DMS 273 (cell line): ENCODE measurements at regions not wholly inside any gene's neighbourhood (a gene's known extent, or its start where the extent isn't known, plus 50 kb on each side); places are given as distances from the start of the nearest gene placed in this dataset.

Experiments
- DNase-seq: peaks from one replicate; lab custom pipeline; 2025; ENCODE audit not compliant: unreplicated experiment; lab: John Stamatoyannopoulos, UW

DNA sequence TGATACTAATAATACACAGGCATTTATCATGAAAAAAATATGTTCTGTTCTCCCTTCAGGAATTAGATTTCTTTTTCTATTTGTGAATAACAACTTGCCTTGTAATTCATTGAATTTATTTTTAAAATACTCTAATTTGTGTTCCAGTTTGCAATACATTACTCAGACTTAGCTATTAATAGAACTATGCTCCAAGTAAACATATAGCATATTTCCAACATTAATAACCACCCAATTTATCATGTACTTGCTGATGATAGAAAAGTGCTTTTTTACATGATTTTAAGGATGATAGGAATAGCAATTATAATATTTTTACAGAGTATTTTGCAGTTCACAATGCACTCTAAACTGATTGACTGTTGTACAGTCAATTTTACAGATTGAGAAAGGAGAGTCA lies 338.8 kb upstream of the SEMA3D start:
- DNase-seq, result no peak

DNA sequence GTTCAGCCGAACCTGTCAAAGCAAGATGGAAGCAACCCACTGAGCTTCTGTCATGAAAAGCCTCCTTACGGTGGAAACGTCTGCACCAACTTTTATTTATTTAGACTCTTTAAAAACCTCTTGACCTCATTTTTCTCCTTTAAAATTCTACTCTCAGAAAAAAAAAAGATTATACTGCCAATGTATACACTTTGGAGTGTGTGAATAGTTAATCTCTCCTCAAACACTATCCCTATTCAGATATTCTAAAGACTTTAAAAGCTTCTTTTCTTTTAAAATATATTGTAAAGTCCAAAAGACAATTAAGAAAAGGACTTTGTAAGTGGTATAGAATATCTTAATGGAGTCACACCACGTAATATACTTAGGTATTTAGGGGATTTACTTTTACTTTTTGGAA lies 335.2 kb upstream of the SEMA3D start:
- DNase-seq, result no peak

DNA sequence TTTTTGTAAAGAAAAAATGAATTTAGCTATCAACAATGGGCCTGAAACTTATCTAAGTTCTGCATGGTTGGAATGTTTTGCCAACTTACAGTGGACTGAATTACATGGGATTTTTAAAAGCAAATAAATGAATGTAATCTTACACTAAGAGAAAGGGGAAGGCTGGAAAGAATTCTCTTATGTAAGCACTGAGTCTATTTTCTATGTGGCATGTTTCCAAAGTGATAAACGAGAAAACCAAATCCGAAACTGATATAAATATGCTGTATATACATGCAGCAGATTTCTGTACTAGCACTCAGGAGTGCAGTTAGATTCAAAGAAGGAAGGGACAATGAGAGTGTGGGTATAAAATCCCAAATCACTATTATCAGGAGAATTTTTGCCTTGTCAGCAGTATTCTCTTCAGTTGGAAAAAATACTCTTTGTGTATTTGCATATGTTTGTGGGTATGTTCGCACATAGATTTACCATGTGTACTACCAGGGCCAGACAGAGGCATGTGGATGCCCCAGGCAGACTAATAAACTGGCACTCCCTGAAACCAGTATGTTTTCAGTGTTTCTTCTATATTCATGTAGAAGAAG lies 334.3 kb upstream of the SEMA3D start:
- DNase-seq, result no peak

DNA sequence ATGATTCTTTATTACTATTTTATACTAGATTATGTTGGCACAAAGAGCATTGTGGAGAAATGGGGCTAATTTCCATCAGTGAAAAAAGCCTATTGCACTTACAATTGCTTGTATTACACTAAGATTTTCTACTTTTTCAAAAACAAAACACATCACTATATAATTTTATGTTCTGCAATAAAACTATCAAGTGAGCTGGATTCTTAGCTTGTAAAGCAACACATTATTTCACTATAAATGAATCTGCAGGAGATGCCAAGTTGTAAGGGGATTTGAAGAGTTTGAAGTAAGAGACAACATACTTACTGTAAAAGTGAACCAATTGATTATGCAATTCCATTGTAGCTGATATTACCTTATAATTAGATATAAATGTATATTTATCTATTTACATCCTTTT lies 333.3 kb upstream of the SEMA3D start:
- DNase-seq, result no peak

DNA sequence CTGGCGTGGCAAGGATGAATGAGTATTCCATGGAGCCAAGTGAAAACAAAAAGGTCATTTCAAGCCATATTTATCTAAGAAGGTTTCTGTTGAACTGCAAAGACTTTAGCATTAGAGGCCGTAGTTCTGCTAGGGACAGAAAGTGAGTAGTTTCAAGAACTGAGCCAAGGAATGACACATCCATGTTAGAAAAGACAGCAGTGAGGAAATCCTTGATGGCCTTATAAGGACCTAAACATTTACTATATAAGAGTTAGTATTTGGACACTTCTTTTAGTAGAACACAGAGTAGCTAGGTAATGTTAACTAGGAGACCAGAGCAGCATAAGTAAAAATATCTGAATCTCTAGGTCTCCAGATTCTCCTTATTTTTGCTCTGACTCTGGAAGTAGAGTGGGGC lies 329.8 kb upstream of the SEMA3D start:
- DNase-seq, result no peak

DNA sequence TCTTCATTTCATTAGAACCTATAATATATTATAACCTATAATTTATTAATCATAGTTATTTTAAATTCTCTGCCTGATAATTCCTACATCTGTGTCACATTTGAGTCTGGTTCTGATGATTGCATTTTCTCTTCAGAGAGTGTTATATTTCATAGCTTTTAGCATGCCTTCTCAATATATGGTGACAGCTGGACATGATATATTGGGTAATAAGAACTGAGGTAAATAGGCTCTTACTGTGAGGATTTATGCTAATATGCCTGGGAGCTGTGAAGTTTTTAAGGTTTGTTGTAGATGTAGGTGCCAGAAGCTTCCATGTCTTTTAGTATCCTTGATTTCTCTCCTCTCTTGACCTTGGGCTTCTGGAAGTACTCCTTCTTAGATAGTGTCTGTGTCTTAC lies 325.9 kb upstream of the SEMA3D start:
- DNase-seq, result no peak

DNA sequence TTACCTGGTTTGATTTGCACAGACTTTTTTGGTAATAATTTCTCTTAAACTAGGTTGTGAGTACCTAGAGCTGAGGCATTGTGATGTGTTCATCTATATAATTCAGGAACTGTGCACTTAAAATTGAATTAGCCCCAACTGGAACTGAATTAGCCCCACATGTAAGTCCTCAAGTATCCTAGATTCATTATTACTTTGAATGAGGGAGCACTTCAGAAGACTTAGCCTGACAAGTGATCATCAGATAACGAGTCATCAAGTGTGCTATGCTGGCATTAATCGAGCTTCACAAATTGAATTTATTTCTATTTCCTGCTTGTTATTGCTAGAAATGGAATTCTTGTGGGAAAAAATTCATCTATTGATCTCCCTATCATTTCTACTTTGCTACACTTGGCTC lies 323.4 kb upstream of the SEMA3D start:
- no peak for DNase-seq

DNA sequence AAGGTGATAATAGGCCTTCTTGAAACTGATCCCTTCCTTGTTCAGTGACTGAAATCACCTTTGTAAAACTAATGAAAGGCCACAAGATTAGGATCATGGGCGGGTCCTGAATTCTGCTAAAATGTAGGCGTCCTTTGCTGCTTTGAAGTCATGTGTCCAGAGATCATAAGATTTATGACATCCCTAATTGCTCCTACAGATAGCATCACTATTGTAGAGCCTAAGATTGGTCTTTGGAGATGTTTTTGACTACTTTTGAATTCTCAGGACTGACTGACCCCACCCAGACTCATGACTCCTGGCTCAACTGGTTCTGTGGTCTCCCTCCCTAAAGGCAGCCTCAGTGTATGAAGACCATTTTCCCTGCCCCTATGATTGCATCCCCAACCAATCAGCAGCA lies 322.6 kb upstream of the SEMA3D start:
- no peak for DNase-seq

DNA sequence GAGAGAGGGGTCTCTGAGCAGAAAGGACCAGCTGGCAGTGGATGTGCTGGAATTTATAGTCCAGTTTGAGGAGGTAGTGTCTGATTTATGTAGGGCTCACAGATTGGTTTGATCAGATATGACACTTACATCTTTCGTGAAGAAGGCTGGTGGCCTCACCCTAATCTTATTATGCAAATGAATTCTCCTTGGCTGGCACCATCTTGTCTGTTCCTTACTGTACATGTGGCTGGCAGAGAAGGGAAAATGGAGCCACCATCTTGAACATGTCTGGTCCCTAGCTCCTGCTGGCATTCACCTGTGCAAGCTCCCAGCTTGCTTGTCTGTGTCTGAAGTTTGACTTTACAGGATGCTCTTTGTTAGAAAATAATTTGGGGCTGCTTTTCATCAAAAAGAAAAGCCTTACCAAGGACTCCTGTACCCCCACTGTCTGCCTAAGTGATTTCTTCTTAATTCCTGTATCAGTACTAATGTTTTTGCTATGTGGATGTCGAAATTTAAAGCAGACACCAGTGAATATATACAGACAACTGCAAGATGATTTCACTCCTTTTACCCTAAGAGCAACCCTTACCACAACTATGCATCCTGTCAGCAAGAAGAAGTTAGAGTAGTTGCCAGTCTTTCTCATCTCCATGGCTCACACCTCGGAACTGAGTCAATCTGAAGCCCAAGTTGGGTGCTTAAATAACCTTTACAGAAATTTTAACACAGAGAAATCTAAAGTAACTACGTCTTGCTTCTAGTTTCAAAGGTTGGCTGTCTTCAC lies 322.0 kb upstream of the SEMA3D start:
- no peak for DNase-seq

DNA sequence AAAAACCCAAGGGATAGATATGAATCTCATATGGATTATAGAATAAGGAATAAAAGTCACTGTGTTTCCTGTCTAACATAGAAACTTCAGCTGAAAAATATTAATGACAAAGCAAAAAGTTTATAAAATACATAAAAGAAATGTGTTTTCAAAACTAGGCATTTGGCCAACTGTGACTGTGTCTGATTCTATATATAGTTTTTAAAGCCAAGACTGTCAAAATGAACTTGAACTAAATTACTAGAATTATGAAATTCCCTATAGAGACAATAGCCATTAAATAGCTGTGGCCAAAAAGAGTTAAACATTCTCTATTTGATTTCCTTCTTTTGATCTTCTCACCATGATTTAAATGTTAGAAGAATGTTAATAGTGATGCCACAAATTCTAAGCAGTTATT lies 311.2 kb upstream of the SEMA3D start:
- DNase-seq, result no peak

DNA sequence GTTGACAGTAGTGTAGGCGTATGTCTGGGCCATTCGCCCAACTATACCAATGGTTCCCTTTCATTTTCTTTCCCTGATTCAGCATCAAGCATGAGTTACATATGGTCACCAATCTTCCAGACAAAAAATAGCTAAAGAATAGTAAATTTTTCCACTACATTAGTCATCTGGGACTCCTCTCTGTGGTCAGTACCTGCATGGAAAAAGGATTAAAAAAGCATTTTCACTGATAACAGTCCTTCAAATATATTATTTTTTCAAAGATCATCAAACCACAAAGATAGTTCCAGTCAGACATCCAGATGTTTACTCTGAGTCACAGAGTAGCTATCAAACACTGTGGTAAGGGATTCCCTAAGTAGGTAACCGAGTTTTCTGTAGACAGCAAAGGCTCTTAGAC lies 302.6 kb upstream of the SEMA3D start:
- DNase-seq, result no peak

DNA sequence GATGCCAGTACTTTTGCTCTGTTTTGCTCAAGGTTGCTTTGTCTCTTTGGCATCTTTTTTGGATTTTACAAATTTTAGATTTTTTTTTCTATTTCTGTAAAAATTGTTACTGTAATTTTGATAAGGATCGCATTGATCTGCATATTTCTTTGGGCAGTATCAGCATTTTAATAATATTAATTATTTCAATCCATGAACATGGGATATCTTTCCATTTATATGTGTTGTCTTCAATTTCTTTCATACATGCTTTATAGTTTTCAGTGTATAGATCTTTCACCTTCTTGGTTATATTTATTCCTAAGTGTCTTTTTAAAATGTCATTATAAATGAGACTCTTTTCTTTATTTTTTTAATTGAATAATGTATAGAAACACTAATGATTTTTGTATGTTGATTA lies 301.6 kb upstream of the SEMA3D start:
- DNase-seq, result no peak

DNA sequence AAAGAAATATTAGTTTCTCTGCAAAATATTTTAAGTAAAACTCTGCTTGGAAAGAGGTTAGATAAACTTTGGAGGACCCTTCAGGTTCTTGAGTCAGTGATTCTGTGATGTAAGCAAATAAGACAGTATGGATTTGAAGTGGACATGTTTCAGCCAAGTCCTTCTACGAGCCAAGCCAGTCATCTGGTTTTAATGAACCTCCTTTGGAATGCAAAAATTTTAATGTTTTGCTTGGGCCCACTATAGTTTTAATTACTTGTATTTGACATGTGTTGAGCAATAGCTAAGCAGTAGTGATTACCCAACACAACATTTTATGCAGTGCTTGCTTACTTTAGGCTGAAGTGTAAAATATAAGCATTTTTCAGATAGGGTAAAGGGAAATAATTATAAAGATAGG lies 296.3 kb upstream of the SEMA3D start:
- no peak for DNase-seq

DNA sequence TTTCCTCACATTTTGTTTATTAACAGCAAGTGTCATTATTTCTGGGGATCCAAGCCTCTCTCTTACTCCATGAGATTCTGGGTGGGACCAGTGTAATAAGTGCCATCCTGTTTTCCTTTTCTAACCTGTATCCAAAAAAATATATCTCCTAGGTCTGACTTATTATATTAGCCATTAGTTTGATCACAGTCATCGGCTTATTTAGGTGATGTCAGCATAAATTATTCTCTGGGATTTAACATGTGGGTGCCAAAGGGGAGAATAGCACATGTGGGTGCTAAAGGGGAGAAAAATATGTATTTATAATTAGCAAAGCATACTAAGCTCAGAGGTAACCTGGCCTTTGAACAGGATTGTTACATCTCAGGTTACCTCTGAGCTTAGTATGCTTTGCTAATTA lies 293.8 kb upstream of the SEMA3D start:
- no peak for DNase-seq

DNA sequence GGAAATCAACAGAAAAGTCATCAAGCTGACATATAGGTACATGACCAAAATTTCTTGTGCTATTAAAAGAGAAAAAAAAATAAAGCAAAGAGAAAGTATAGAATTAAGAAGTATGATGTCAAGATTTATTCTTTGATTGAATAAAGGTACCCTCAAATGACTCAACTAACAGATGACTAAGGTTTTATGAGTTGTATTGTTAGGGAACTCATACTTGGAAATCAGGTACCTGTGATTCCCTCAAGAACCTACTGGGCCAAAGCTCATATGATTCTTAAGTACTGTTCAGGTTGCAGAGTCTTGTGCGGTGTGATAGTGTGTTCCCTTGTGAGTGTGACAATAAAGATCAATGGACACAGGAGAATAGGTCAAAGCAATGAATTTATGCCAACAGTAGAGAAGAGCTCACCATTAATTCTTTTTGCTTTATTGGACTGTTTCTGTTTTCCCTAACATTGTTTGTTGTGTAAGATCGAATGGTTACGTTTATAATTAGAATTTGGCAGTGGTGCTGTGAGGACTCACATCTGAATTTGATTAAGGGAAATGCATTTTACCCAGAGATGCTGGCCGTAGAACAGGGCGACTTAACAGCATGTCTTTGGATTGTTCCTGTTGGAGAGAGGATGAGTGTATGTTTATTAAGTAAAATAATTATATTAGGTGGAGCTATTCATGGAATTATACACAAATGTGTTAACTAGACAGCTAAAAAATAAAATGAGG lies 293.2 kb upstream of the SEMA3D start:
- no peak for DNase-seq

DNA sequence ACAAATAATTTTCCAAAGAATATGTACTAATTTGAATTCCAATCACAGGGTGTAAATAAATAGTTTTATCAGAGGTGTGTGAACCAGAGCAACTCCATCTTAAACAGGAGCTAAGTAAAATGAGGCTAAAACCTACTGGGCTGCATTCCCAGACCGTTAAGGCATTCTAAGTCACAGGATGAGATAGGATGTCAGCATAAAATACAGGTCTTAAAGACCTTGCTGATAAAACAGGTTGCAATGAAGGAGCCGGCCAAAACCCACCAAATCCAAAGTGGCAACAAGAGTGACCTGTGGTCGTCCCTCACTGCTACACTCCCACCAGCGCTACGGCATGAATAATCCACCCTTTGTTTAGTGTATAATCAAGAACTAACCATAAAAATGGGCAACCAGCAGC lies 291.7 kb upstream of the SEMA3D start:
- DNase-seq, result no peak

DNA sequence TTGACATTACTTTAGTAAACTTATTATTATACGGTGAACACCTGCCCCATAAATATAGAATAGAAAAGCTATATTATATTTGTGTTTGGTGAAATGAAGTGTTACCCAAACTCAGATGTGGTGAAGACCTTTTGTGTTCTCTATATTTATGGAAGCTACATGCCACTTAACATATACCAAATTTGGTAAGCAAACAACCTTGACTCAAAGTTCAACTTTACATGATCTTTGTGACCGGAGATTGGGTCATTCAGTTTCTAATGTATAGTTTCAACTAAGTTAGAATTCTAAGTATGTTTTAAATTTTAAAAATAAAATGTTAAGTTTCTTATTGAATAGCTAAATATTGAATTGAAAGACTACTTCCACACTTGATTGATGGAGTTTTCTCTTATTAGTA lies 288.6 kb upstream of the SEMA3D start:
- no peak for DNase-seq

DNA sequence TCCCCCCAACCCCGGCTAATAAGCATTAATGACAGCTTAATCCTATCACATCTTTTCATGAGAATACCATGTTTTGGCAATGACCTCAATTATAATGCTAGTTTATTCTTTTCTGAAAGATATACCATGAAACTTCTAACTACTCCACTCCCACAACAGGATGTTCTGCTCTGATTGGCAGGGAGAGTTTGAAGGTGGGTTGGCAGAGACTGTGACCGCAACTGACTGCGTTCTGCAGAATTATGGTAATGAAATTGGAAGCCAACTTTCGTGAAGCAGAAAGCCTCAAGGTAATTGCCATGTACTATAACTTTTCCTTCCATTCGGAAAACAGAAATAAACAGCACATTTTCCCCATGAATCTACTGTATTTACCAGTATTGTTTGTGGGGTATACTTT lies 288.2 kb upstream of the SEMA3D start:
- DNase-seq, result no peak

DNA sequence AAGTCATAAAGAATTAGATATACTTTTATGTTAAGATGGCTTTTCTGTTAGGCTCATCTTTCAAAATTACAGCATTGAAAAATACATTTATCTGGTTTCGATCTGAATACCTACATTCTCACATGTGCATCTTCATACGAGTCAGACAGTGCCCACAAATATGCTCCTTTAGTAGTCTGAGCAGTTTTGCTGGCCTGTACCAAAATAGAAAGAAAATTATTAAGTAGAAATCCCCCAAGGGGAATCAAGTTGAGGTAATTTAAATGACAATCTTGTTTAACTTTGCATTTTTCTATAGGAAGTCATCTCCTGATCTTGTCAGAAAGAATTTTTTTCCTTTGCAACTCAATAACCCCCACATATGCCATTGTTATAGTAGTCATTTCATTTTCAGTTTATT lies 287.4 kb upstream of the SEMA3D start:
- DNase-seq, result no peak

DNA sequence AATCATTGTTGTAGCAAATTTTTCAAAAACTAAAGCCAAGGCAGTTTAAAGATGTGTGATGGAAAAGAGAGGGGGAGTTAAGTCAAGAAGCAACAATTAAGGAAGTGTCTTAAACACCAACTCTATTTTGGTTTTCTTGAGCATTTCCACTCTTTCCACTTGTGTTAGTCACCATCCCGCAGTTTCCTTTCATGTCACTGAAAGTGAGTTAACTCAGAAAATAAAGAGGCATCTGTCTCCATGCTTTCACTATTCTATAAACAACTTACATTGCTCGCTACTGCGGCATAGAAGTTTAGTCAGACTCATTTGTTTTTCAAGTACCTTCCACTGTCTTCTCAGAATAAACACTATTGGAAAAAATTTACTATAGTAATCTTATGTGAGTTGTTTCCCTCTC lies 284.9 kb upstream of the SEMA3D start:
- no peak for DNase-seq

DNA sequence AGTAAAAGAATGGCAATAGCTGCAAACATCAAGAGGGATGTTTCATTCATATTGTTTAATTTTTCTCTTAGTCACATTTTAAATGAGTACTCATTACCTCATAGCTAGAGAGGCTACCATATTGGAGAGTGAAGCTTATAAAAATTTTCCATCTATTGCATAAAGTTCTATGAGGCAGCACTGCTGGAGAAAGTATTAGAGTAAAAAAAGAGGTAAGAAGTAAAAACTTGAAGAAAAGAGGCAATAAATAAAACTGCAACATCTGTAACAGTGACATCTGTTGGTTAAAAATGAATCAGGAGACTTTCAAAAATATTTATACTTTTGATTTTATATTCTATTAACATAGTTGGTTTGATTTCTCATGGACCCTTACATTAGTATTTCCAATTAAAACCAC lies 284.5 kb upstream of the SEMA3D start:
- DNase-seq, result no peak

DNA sequence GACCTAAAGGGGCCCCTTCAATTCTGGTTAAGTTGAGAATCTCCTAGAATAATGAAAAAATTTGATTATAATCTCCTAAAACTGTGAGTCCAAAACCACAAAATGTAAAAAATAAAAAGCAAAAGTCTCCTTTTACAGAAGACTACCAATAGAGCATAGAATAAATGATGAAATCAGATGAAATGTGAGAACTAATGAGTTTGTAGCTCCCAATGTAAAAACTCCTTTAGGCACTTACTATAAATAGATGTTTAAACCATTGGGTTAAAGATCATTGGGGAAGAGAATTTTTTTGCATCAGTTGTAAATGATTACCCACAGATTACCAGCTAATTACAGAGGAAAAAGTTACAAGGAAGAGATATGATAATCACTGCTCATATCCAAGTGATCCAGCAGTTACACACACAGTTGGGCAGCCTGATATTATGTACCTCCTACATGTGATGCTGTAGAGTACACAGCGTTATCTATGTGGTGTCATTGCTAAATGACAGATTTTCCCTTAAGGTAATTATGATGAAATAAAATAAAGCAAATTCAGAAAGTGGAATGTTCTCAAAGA lies 282.7 kb upstream of the SEMA3D start:
- DNase-seq, result no peak
